ENCODE measurements at regions not wholly inside any gene's neighbourhood (a gene's known extent, or its start where the extent isn't known, plus 50 kb on each side); places are given as distances from the start of the nearest gene placed in this dataset.

DNA sequence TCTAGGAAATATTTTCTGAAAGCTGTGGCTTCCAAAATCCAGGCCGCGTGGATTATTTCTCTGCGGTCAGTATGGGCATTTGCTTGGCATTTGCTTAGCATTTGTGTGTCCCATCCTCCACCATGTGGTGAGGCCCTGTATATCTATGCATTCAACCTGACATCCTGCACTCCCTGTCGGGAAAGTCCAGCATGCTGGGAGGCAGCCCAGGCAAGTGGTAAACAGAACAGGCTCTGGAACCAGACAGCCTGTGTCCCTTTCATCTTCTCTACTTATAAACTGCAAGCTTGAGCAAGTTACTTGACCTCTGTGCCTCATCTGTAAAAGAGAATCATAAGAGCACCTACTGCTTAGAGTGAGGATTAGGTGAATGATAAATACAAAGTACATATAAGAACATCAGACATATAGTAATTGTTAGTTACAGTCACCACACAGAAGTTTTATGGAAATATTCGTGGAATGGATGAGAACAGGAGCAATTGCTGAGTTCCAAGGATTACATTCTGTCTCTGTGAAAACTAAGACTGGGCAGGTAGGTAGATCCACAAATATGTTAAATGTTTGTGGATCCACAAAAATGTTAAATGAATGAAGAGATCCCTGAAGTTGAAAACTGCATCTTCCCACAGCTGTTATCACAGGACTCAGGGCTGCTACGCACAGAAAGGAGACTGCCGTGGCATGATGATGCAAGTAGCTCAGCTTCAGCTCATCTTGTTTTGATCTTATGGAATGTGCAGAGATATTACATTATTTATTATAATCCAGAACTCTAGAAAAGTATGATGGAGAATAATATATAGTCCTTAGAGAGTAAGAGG, 317.0 kb upstream of the MMADHC start:
- peaks cover 11% of the 10 kb centered on the region for H3K4me1 ChIP-seq (ENCODE audit: insufficient read depth, low read length)
- H2AFZ ChIP-seq (ENCODE audit: low read length) = no peak overlapping the region
- H3K27ac ChIP-seq (ENCODE audit: low read length) = no peak overlapping the region
- TF ChIP-seq EZH2phosphoT487 (IDR thresholded peaks at IDR 0.05; ENCODE audit: borderline replicate concordance, low read length) = no peak
- no peak for TF ChIP-seq EZH2 (IDR thresholded peaks at IDR 0.05; ENCODE audit: low read length, unreplicated experiment)
- TF ChIP-seq, protein P1, sequence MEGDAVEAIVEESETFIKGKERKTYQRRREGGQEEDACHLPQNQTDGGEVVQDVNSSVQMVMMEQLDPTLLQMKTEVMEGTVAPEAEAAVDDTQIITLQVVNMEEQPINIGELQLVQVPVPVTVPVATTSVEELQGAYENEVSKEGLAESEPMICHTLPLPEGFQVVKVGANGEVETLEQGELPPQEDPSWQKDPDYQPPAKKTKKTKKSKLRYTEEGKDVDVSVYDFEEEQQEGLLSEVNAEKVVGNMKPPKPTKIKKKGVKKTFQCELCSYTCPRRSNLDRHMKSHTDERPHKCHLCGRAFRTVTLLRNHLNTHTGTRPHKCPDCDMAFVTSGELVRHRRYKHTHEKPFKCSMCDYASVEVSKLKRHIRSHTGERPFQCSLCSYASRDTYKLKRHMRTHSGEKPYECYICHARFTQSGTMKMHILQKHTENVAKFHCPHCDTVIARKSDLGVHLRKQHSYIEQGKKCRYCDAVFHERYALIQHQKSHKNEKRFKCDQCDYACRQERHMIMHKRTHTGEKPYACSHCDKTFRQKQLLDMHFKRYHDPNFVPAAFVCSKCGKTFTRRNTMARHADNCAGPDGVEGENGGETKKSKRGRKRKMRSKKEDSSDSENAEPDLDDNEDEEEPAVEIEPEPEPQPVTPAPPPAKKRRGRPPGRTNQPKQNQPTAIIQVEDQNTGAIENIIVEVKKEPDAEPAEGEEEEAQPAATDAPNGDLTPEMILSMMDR (conservative IDR thresholded peaks at IDR 0.05; ENCODE audit: low read depth, low read length) = no peak
- intact Hi-C loops (cut with micrococcal nuclease) = loop anchor here (10.0 kb wide), 1 partner anchor 310 kb away; no protein-coding TSS in a partner anchor
- CTCF ChIA-PET = no interaction called here
- ATAC-seq (no peak), DNase-seq (no peak)
- no peak overlapping the region for H3K4me3 ChIP-seq (ENCODE audit: low read length)
- no peaks in the 10 kb centered on the region for H3K27me3 ChIP-seq (ENCODE audit: low read length)
- no peaks in the 10 kb centered on the region for H4K20me1 ChIP-seq (ENCODE audit: low read length)
- no peaks in the 10 kb centered on the region for H3K36me3 ChIP-seq (ENCODE audit: low read depth, low read length)
- H3K9me2 ChIP-seq (replicated peaks; ENCODE audit: low read length) = no peaks in the 10 kb centered on the region
- POLR2A ChIA-PET (ENCODE audit: unreplicated experiment) = no interaction called here
- no peaks in the 10 kb centered on the region for H3K9me3 ChIP-seq (ENCODE audit: low read length)
- no TSS peak for BruUV-seq (replicated peaks)
- H3K79me2 ChIP-seq (ENCODE audit: low read length) = no peaks in the 10 kb centered on the region
- no peaks in the 10 kb centered on the region for H3F3A ChIP-seq (ENCODE audit: low read length, unreplicated experiment)
- no peak overlapping the region for H3K4me2 ChIP-seq (ENCODE audit: low read length)
- H3K9ac ChIP-seq (ENCODE audit: low read length) = no peak overlapping the region

DNA sequence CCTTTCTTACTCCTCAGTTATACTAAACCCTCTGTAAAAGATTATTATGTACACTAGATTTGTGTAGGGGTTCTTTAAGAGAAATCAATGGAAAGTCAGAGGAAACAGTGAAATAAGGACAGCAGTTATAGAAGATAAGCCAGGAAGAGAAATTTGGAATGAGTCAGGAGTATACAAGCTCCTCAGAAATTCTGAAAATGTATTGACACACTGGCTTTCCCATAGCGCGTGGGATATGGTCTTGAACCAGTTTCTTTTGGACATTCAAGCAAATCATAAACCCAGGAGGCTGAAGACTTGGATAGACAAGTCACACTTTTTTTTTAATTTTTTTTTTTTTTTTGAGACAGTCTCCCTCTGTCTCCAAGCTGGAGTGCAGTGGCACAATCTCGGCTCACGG, 316.1 kb upstream of the MMADHC start:
- TF ChIP-seq, protein P1 (conservative IDR thresholded peaks at IDR 0.05; ENCODE audit: low read depth, low read length) = no peak
- no peak for TF ChIP-seq EZH2 (IDR thresholded peaks at IDR 0.05; ENCODE audit: low read length, unreplicated experiment)
- no peak for TF ChIP-seq EZH2phosphoT487 (IDR thresholded peaks at IDR 0.05; ENCODE audit: borderline replicate concordance, low read length)
- Histone ChIP-seq H3K4me1 (ENCODE audit: insufficient read depth, low read length) (peaks cover 1% of the 10 kb centered on the region), H3K36me3 (ENCODE audit: low read depth, low read length) (no peaks in the 10 kb centered on the region), H3K9me2 (replicated peaks; ENCODE audit: low read length) (no peaks in the 10 kb centered on the region), H3K4me3 (ENCODE audit: low read length) (no peak overlapping the region), H2AFZ (ENCODE audit: low read length) (no peak overlapping the region), H3F3A (ENCODE audit: low read length, unreplicated experiment) (no peaks in the 10 kb centered on the region), H3K4me2 (ENCODE audit: low read length) (no peak overlapping the region), H3K27me3 (ENCODE audit: low read length) (no peaks in the 10 kb centered on the region), H3K27ac (ENCODE audit: low read length) (no peak overlapping the region), H3K9me3 (ENCODE audit: low read length) (no peaks in the 10 kb centered on the region), H3K9ac (ENCODE audit: low read length) (no peak overlapping the region), H4K20me1 (ENCODE audit: low read length) (no peaks in the 10 kb centered on the region), H3K79me2 (ENCODE audit: low read length) (no peaks in the 10 kb centered on the region)
- no TSS peak for BruUV-seq (replicated peaks)
- DNase-seq (no peak), ATAC-seq (no peak)
- CTCF ChIA-PET = interaction anchor here (0.5 kb wide), 1 partner anchor 66 kb away, joined by 4 read pairs; no protein-coding TSS in a partner anchor
- intact Hi-C loops (cut with micrococcal nuclease) = loop anchor here (10.0 kb wide), 1 partner anchor 309 kb away; no protein-coding TSS in a partner anchor
- POLR2A ChIA-PET (ENCODE audit: unreplicated experiment) = no interaction called here

DNA sequence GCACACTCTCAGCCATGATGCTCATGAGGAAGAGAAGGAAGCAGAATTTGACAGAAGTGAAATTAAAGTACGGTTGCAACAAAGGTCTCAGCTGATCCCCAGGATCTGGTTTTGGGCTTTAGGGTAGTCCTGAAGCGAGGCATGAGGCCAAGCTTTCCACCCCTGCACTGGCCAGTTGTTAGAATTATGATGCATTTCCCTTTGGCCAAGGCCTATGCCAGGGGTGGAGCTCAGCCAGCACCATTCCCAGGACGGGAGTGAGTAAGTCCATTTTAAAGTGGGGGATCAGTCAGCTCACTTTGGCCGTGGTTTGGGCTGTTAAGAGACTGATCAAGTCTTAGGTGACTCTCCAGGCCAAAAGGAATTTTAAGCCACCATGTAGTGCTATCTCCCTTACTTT, 314.5 kb upstream of the MMADHC start:
- no peak overlapping the region for H3K4me2 ChIP-seq (ENCODE audit: low read length)
- DNase-seq (peak; percentile 33), ATAC-seq (peak; percentile 71)
- no peaks in the 10 kb centered on the region for H3K9me3 ChIP-seq (ENCODE audit: low read length)
- H3F3A ChIP-seq (ENCODE audit: low read length, unreplicated experiment) = no peaks in the 10 kb centered on the region
- peak overlapping the region; percentile 47; the same call in 1 of the 2 replicates for H2AFZ ChIP-seq (ENCODE audit: low read length)
- no peak overlapping the region for H3K9ac ChIP-seq (ENCODE audit: low read length)
- intact Hi-C loops (cut with micrococcal nuclease) = loop anchor here (10.0 kb wide), 1 partner anchor 307 kb away; no protein-coding TSS in a partner anchor
- no peaks in the 10 kb centered on the region for H3K36me3 ChIP-seq (ENCODE audit: low read depth, low read length)
- ChIA-PET CTCF (interaction anchor here (0.7 kb wide), 1 partner anchor 195 kb away, joined by 3 read pairs; no protein-coding TSS in a partner anchor), POLR2A (ENCODE audit: unreplicated experiment) (interaction anchor here (0.7 kb wide), 1 partner anchor 241 kb away, joined by 4 read pairs; no protein-coding TSS in a partner anchor)
- H3K27me3 ChIP-seq (ENCODE audit: low read length) = no peaks in the 10 kb centered on the region
- no peak overlapping the region for H3K27ac ChIP-seq (ENCODE audit: low read length)
- no peaks in the 10 kb centered on the region for H4K20me1 ChIP-seq (ENCODE audit: low read length)
- H3K9me2 ChIP-seq (replicated peaks; ENCODE audit: low read length) = no peaks in the 10 kb centered on the region
- no peaks in the 10 kb centered on the region for H3K79me2 ChIP-seq (ENCODE audit: low read length)
- TF ChIP-seq EZH2phosphoT487 (IDR thresholded peaks at IDR 0.05; ENCODE audit: borderline replicate concordance, low read length) (no peak), EZH2 (IDR thresholded peaks at IDR 0.05; ENCODE audit: low read length, unreplicated experiment) (no peak)
- TF ChIP-seq, protein P1 (conservative IDR thresholded peaks at IDR 0.05; ENCODE audit: low read depth, low read length) = no peak
- no peak overlapping the region for H3K4me3 ChIP-seq (ENCODE audit: low read length)
- H3K4me1 ChIP-seq (ENCODE audit: insufficient read depth, low read length) = no peaks in the 10 kb centered on the region; the same call in 1 of the 2 replicates
- BruUV-seq (replicated peaks) = no TSS peak

Data from PC-3 (cell line).